H1 (cell line): ENCODE measurements at regions not wholly inside any gene's neighbourhood (a gene's known extent, or its start where the extent isn't known, plus 50 kb on each side); places are given as distances from the start of the nearest gene placed in this dataset.

Experiments
- CBX8 ChIP-seq: fragments of 300-800, 300-1000 bp; sonication (generic); IDR thresholded peaks from 2 replicates; pipeline ENCODE4 v1.7.1; 2016; ENCODE audit warnings: low read depth, low read length, borderline replicate concordance
- EGR1 ChIP-seq: IDR thresholded peaks from 2 replicates; pipeline ENCODE4 v1.6.1; 2011; ENCODE audit warnings: low read depth, low read length, borderline replicate concordance
- GTF2F1 ChIP-seq: IDR thresholded peaks from 2 replicates; pipeline ENCODE4 v1.6.1; 2012; ENCODE audit warnings: low read depth, low read length, improper control_type of control experiment, borderline replicate concordance
- POLR2AphosphoS5 ChIP-seq: IDR thresholded peaks from 2 replicates; pipeline ENCODE4 v1.6.1; 2011; ENCODE audit warnings: low read depth, low read length
- SIX5 ChIP-seq: IDR thresholded peaks from 2 replicates; pipeline ENCODE4 v1.6.1; 2011; ENCODE audit warnings: mild to moderate bottlenecking, low read depth, low read length

GRCh38 chrX:67789536-67789935, 245.7 kb downstream of the AR start (continued):
- TF ChIP-seq SIX5: no peak
- TF ChIP-seq POLR2AphosphoS5: no peak
- TF ChIP-seq CBX8: no peak
- no peak for TF ChIP-seq EGR1
- TF ChIP-seq GTF2F1: no peak
